ENCODE measurements at regions not wholly inside any gene's neighbourhood (a gene's known extent, or its start where the extent isn't known, plus 50 kb on each side); places are given as distances from the start of the nearest gene placed in this dataset.

- Histone ChIP-seq H3K27me3 (no peaks in the 10 kb centered on the region), H3K4me1 (no peaks in the 10 kb centered on the region), H3K36me3 (no peaks in the 10 kb centered on the region), H3K4me3 (no peak overlapping the region), H3K9me3 (no peaks in the 10 kb centered on the region), H3K27ac (no peak overlapping the region)
- DNase-seq (no peak), ATAC-seq (no peak)
- TF ChIP-seq CTCF (IDR thresholded peaks at IDR 0.05): no peak
- intact Hi-C loops (cut with DNase I): no loop called here
Observed at GRCh38 chr16:73997340-73997711, 299.3 kb upstream of the PSMD7 start.

DNA sequence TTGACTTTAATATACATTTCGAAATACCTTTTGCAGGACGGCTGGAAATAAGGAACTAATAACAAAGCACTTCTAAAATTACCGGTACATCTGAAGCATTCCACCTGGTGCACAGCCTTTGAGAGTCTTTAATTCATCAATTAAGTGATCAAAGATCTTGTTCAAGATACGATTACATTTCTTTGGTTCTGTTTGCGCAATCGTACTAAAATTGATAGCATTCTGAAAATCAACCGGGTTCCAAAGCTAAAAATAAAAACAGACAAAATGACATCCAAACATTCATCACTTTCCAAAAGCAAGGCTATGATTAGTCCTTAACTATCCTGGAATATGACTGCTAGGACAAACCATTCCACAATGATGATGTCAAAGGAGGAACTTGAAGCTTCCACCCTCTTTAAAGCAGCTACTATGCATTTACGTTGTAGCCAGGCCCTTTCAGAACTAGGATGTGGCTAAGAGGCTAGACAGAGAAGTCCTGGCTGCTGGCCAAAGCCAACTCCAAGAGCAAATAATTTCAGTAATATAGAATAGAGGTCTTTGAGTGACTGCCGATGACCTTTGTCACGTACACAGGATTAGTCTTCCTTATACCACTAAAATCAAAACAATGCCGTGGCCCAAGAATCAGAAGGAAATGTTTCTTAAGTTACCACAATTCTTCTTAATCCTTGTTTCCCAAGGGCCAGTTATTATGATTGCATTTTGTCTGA, 299.8 kb upstream of the PSMD7 start:
- ATAC-seq: no peak
- no peaks in the 10 kb centered on the region for H3K36me3 ChIP-seq
- no peak for TF ChIP-seq CTCF (IDR thresholded peaks at IDR 0.05)
- no peak overlapping the region for H3K27ac ChIP-seq
- no peak overlapping the region for H3K4me3 ChIP-seq
- no peaks in the 10 kb centered on the region for H3K27me3 ChIP-seq
- no peaks in the 10 kb centered on the region for H3K4me1 ChIP-seq
- DNase-seq: no peak
- intact Hi-C loops (cut with DNase I): no loop called here
- H3K9me3 ChIP-seq: no peaks in the 10 kb centered on the region

GRCh38 chr16:73993878-73994277, 302.7 kb upstream of the PSMD7 start:
- Histone ChIP-seq H3K36me3 (no peaks in the 10 kb centered on the region), H3K4me1 (no peaks in the 10 kb centered on the region), H3K9me3 (no peaks in the 10 kb centered on the region), H3K27ac (no peak overlapping the region), H3K27me3 (no peaks in the 10 kb centered on the region), H3K4me3 (no peak overlapping the region)
- DNase-seq (no peak), ATAC-seq (no peak)
- intact Hi-C loops (cut with DNase I): no loop called here
- no peak for TF ChIP-seq CTCF (IDR thresholded peaks at IDR 0.05)

GRCh38 chr16:73978407-73978784, 318.2 kb upstream of the PSMD7 start:
- no peak for ATAC-seq
- H3K27me3 ChIP-seq: no peaks in the 10 kb centered on the region
- no peak overlapping the region for H3K4me3 ChIP-seq
- H3K4me1 ChIP-seq: no peaks in the 10 kb centered on the region
- no peaks in the 10 kb centered on the region for H3K36me3 ChIP-seq
- intact Hi-C loops (cut with DNase I): no loop called here
- no peak overlapping the region for H3K27ac ChIP-seq
- no peaks in the 10 kb centered on the region for H3K9me3 ChIP-seq
- TF ChIP-seq CTCF (IDR thresholded peaks at IDR 0.05): no peak
- no peak for DNase-seq

DNA sequence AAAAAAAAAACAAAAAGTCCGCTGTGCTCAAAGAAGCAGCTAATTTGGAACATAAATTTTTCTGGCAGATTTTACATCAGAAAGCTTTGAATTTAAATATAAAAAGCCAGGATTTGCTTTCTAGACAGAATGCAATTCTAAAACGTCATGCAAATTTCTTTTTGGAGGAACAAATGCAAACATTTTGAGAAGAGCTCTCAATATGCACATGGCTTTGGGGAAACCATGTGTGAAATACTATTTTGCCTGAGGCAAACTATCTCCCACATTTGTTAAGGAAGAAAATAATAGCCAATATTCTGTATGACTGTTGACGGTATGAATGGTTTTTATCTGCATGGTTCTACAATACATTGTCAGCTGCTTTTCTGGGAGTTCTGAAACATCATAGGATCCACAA, 320.0 kb upstream of the PSMD7 start:
- no peak overlapping the region for H3K4me3 ChIP-seq
- intact Hi-C loops (cut with DNase I): no loop called here
- H3K27ac ChIP-seq: no peak overlapping the region
- no peaks in the 10 kb centered on the region for H3K27me3 ChIP-seq
- no peaks in the 10 kb centered on the region for H3K9me3 ChIP-seq
- no peaks in the 10 kb centered on the region for H3K4me1 ChIP-seq
- no peaks in the 10 kb centered on the region for H3K36me3 ChIP-seq
- no peak for ATAC-seq
- no peak for DNase-seq
- TF ChIP-seq CTCF (IDR thresholded peaks at IDR 0.05): no peak

DNA sequence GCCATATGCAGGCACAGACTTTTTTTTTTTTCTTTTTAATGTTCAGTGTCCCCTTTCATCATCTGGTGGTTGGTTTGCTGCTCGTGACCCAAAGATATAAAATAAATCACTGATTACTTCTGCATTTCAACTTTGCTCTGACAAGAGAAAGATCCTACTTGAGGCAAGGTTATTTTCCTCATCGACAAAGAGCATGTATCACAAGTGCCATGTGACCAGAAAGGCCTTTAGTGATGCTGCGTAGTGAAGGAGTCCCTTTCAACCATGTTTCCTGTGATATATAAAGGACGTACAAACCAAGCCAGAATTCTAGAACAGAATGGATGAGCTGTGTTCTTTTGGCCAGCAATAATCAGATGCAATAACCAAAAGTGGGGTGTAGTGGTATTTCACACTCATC, 323.4 kb upstream of the PSMD7 start:
- intact Hi-C loops (cut with DNase I): no loop called here
- Histone ChIP-seq H3K27ac (no peak overlapping the region), H3K27me3 (no peaks in the 10 kb centered on the region), H3K9me3 (no peaks in the 10 kb centered on the region), H3K4me3 (no peak overlapping the region), H3K36me3 (no peaks in the 10 kb centered on the region), H3K4me1 (no peaks in the 10 kb centered on the region)
- ATAC-seq: no peak
- no peak for DNase-seq
- TF ChIP-seq CTCF (IDR thresholded peaks at IDR 0.05): no peak
